CD4-positive, alpha-beta T cell (primary cell): ENCODE measurements at regions not wholly inside any gene's neighbourhood (a gene's known extent, or its start where the extent isn't known, plus 50 kb on each side); places are given as distances from the start of the nearest gene placed in this dataset.

ENCODE experiments used
- ATAC-seq: fragments of 200-7000 bp; cut with Tn5 transposase; one replicate; pipeline ENCODE4 v1.10.0; 2022; ENCODE audit warnings: mild to moderate bottlenecking; ENCODE audit not compliant: poor library complexity
- CTCF ChIA-PET: fragments of 350-600 bp; sonication (Branson Sonifier 250); formaldehyde crosslinking; loops from one replicate; lab custom pipeline; 2021; ENCODE audit warnings: antibody characterized with exemption, inconsistent platforms; lab: Charles Lee
- POLR2A ChIA-PET: fragments of 350-600 bp; sonication (Branson Sonifier 250); formaldehyde crosslinking; loops from one replicate; lab custom pipeline; 2021; ENCODE audit warnings: antibody characterized with exemption, inconsistent platforms; lab: Charles Lee
- DNase-seq, 14 experiments: peaks; one replicate each; pipeline ENCODE4 v3.0.0-alpha.2; 2013 to 2020; ENCODE audit warnings: mixed read lengths in 2 of 14
- H3K27ac ChIP-seq, 2 donors: one replicate each; pipeline versions ENCODE4 v1.5.1 to v1.7.0; 2013; ENCODE audit warnings: low read length in 2 of 2, low read depth in 1 of 2, mild to moderate bottlenecking in 1 of 2
- H3K27me3 ChIP-seq, 2 experiments: 1 replicate in 1 of 2; 2 replicates in 1 of 2; pipeline versions ENCODE4 v1.6.1 to v1.7.0; 2013; ENCODE audit warnings: low read length in 2 of 2, control low read depth in 1 of 2, mild to moderate bottlenecking in 1 of 2, moderate library complexity in 1 of 2; ENCODE audit not compliant: insufficient read depth in 2 of 2, control insufficient read depth in 1 of 2
- H3K36me3 ChIP-seq: one replicate; pipeline ENCODE4 v1.6.1; 2013; ENCODE audit warnings: low read length, control low read depth; ENCODE audit not compliant: insufficient read depth
- H3K4me1 ChIP-seq: one replicate; pipeline ENCODE4 v1.6.1; 2013; ENCODE audit warnings: low read length, control low read depth; ENCODE audit not compliant: insufficient read depth
- H3K4me3 ChIP-seq: one replicate; pipeline ENCODE4 v1.5.1; 2013; ENCODE audit warnings: mild to moderate bottlenecking, low read length, moderate library complexity
- H3K9me3 ChIP-seq, 2 experiments: 1 replicate in 1 of 2; 2 replicates in 1 of 2; pipeline versions ENCODE4 v1.6.1 to v1.7.0; 2013; ENCODE audit warnings: low read length in 2 of 2, mild to moderate bottlenecking in 2 of 2, control low read depth in 1 of 2, moderate library complexity in 1 of 2; ENCODE audit not compliant: control insufficient read depth in 1 of 2, insufficient read depth in 1 of 2
- H3K27ac Mint-ChIP-seq: one replicate; pipeline ENCODE4 v1.8.0; 2020; ENCODE audit warnings: mixed read lengths
- H3K27me3 Mint-ChIP-seq: one replicate; pipeline ENCODE4 v1.8.0; 2021; ENCODE audit warnings: mixed read lengths
- H3K36me3 Mint-ChIP-seq: one replicate; pipeline ENCODE4 v1.8.0; 2021; ENCODE audit warnings: low read depth, mixed read lengths
- H3K4me1 Mint-ChIP-seq: one replicate; pipeline ENCODE4 v1.8.0; 2021; ENCODE audit warnings: low read depth, mixed read lengths
- H3K4me3 Mint-ChIP-seq: one replicate; pipeline ENCODE4 v1.8.0; 2020; ENCODE audit warnings: mild to moderate bottlenecking, mixed read lengths
- H3K9me3 Mint-ChIP-seq: one replicate; pipeline ENCODE4 v1.8.0; 2020; ENCODE audit warnings: mixed read lengths
- CTCF ChIP-seq: fragments of 200-600 bp; IDR thresholded peaks from one replicate; pipeline ENCODE4 v1.8.0; 2022; ENCODE audit warnings: antibody characterized with exemption, mild to moderate bottlenecking
- intact Hi-C, 2 experiments: fragments of 100-400 bp; cut with DNase I in 1 of 2; cut with micrococcal nuclease in 1 of 2; formaldehyde crosslinking; loops; one replicate each; pipeline versions ENCODE4 v1.15.1 to v1.9.0; 2023 to 2025; cut with DNase I, micrococcal nuclease

DNA sequence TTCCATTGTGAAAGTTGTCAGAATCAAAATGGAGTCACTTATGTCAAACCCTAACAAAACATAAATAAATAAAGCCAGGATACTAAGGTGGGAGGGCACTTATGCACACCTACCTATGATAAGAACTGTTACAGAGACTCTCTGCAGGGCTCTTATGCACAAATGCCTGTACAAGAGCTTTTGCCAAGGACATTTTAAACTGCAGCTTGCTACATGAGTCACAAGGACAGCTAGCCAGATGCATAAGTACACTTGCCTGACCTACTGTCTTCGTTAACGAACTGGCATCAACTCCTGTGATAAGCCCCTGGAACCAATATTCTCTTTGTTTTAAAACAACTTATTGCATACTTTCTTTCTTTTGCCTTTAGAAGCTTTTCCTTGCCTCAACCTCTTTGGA is 152.9 kb upstream of the SPEF2 start:
- Mint-ChIP-seq H3K27me3 (peaks cover 15% of the 10 kb centered on the region), H3K36me3 (no peaks in the 10 kb centered on the region)
- intact Hi-C loops: no loop called here

GRCh38 chr5:35461530-35461929 is 156.1 kb upstream of the SPEF2 start:
- H3K36me3 Mint-ChIP-seq: no peaks in the 10 kb centered on the region
- Histone ChIP-seq H3K27ac (no peak overlapping the region), H3K4me1 (no peaks in the 10 kb centered on the region), H3K27me3 (peaks cover 0 to 2% of the 10 kb centered on the region in 2 experiments), H3K9me3 (peaks cover 0 to 6% of the 10 kb centered on the region in 2 experiments), H3K4me3 (no peak overlapping the region), H3K36me3 (no peaks in the 10 kb centered on the region)
- DNase-seq (no peak), ATAC-seq (no peak)
- no peaks in the 10 kb centered on the region for H3K9me3 Mint-ChIP-seq
- H3K27ac Mint-ChIP-seq: no peak overlapping the region
- no peak overlapping the region for H3K4me3 Mint-ChIP-seq
- no peaks in the 10 kb centered on the region for H3K4me1 Mint-ChIP-seq
- TF ChIP-seq CTCF: no peak
- POLR2A ChIA-PET: no interaction called here
- CTCF ChIA-PET: no interaction called here
- intact Hi-C loops: no loop called here
- peaks cover 20% of the 10 kb centered on the region for H3K27me3 Mint-ChIP-seq

More for the DNA sequence above, 152.9 kb upstream of the SPEF2 start:
- Histone ChIP-seq H3K4me3 (no peak overlapping the region), H3K4me1 (no peaks in the 10 kb centered on the region), H3K9me3 (no peaks in the 10 kb centered on the region), H3K27me3 (no peaks in the 10 kb centered on the region), H3K36me3 (no peaks in the 10 kb centered on the region), H3K27ac (no peak overlapping the region)
- POLR2A ChIA-PET: no interaction called here
- H3K4me3 Mint-ChIP-seq: no peak overlapping the region
- DNase-seq: no peak
- TF ChIP-seq CTCF: no peak
- H3K9me3 Mint-ChIP-seq: no peaks in the 10 kb centered on the region
- no peak overlapping the region for H3K27ac Mint-ChIP-seq
- no peaks in the 10 kb centered on the region for H3K4me1 Mint-ChIP-seq
- ATAC-seq: no peak
- CTCF ChIA-PET: no interaction called here

- TF ChIP-seq CTCF: no peak
- H3K4me1 ChIP-seq: no peaks in the 10 kb centered on the region
- no peak overlapping the region for H3K27ac ChIP-seq
- Mint-ChIP-seq H3K27me3 (peaks cover 15% of the 10 kb centered on the region), H3K4me3 (no peak overlapping the region), H3K9me3 (peaks cover 6% of the 10 kb centered on the region), H3K36me3 (no peaks in the 10 kb centered on the region), H3K4me1 (no peaks in the 10 kb centered on the region), H3K27ac (no peak overlapping the region)
- peaks cover 0 to 5% of the 10 kb centered on the region in 2 experiments for H3K27me3 ChIP-seq
- ATAC-seq (no peak), DNase-seq (no peak)
- H3K9me3 ChIP-seq: peaks cover 0 to 6% of the 10 kb centered on the region in 2 experiments
- no peaks in the 10 kb centered on the region for H3K36me3 ChIP-seq
- ChIA-PET POLR2A (no interaction called here), CTCF (no interaction called here)
- intact Hi-C loops: no loop called here
- H3K4me3 ChIP-seq: no peak overlapping the region
Observed at GRCh38 chr5:35458824-35459207, 158.8 kb upstream of the SPEF2 start.
